ENCODE measurements at regions not wholly inside any gene's neighbourhood (a gene's known extent, or its start where the extent isn't known, plus 50 kb on each side); places are given as distances from the start of the nearest gene placed in this dataset.

- 94% methylated on average over 1 of the region's 1 CpG for WGBS, 2 donors
- Histone ChIP-seq H3K27me3 (no peaks in the 10 kb centered on the region), H3K4me3 (no peak overlapping the region), H3K36me3 (no peaks in the 10 kb centered on the region), H3K27ac (no peak overlapping the region), H3K4me1 (peaks cover 0 to 11% (median 0%) of the 10 kb centered on the region in 9 donors), H3K9me3 (peaks cover 0 to 32% (median 6%) of the 10 kb centered on the region in 11 donors)
- no peak for TF ChIP-seq CTCF (IDR thresholded peaks at IDR 0.05)
- no peak for ATAC-seq
- no peak for DNase-seq
- intact Hi-C loops (cut with DNase I) = loop anchor here in 1 of 10 donors (5.0 kb wide), 1 partner anchor 133 kb away; no protein-coding TSS in a partner anchor
Observed at GRCh38 chr2:221070106-221070505, 502.0 kb downstream of the EPHA4 start.

- TF ChIP-seq CTCF (IDR thresholded peaks at IDR 0.05) = no peak
- Histone ChIP-seq H3K4me3 (no peak overlapping the region), H3K27me3 (no peaks in the 10 kb centered on the region), H3K36me3 (no peaks in the 10 kb centered on the region), H3K27ac (peak overlapping the region in 3 of 10 donors; percentile 7 to 46 (median 42)), H3K9me3 (peaks cover 0 to 31% (median 6%) of the 10 kb centered on the region in 11 donors), H3K4me1 (peaks cover 0 to 18% (median 5%) of the 10 kb centered on the region in 9 donors)
- intact Hi-C loops (cut with DNase I) = loop anchor here in 1 of 10 donors (5.0 kb wide), 1 partner anchor 136 kb away; no protein-coding TSS in a partner anchor
- peak in 1 of 2 donors; percentile 22 for DNase-seq
- 50 to 66% methylated on average over 4 of the region's 4 CpGs for WGBS, 2 donors
- peak; percentile 51 to 97 (median 94) for ATAC-seq
Observed at GRCh38 chr2:221073326-221074049, 498.6 kb downstream of the EPHA4 start.

- WGBS, 2 donors = 86 to 90% methylated on average over 4 of the region's 4 CpGs
- no peak for DNase-seq
- intact Hi-C loops (cut with DNase I) = loop anchor here in 1 of 10 donors (5.0 kb wide), 1 partner anchor 137 kb away; no protein-coding TSS in a partner anchor
Observed at GRCh38 chr2:221074238-221074637, 497.9 kb downstream of the EPHA4 start.

GRCh38 chr2:221075203-221075602 is 496.9 kb downstream of the EPHA4 start:
- Histone ChIP-seq H3K36me3 (no peaks in the 10 kb centered on the region), H3K27me3 (no peaks in the 10 kb centered on the region), H3K27ac (peak overlapping the region in 1 of 10 donors; percentile 23), H3K9me3 (peaks cover 0 to 21% (median 4%) of the 10 kb centered on the region in 11 donors), H3K4me3 (no peak overlapping the region), H3K4me1 (peaks cover 0 to 18% (median 5%) of the 10 kb centered on the region in 9 donors)
- intact Hi-C loops (cut with DNase I) = no loop called here
- no peak for ATAC-seq
- TF ChIP-seq CTCF (IDR thresholded peaks at IDR 0.05) = no peak
- WGBS, 2 donors = 33 to 35% methylated on average over 3 of the region's 3 CpGs
- DNase-seq = no peak

More at GRCh38 chr2:221074238-221074637, 497.9 kb downstream of the EPHA4 start:
- Histone ChIP-seq H3K27ac (peak overlapping the region in 4 of 10 donors; percentile 6 to 46 (median 34)), H3K36me3 (no peaks in the 10 kb centered on the region), H3K4me3 (no peak overlapping the region), H3K4me1 (peaks cover 0 to 18% (median 5%) of the 10 kb centered on the region in 9 donors), H3K27me3 (no peaks in the 10 kb centered on the region), H3K9me3 (peaks cover 0 to 27% (median 4%) of the 10 kb centered on the region in 11 donors)
- no peak for TF ChIP-seq CTCF (IDR thresholded peaks at IDR 0.05)
- ATAC-seq = peak in 5 of 8 donors; percentile 24 to 53 (median 42)

Measured in heart right ventricle (tissue), 16 donors.